Progenitor cell of endocrine pancreas (in vitro differentiated cells): ENCODE measurements at regions not wholly inside any gene's neighbourhood (a gene's known extent, or its start where the extent isn't known, plus 50 kb on each side); places are given as distances from the start of the nearest gene placed in this dataset.

Source experiments
- DNase-seq: peaks from one replicate; pipeline ENCODE4 v3.0.0; 2021; ENCODE audit warnings: low spot score; ENCODE audit not compliant: unreplicated experiment
- H3K27ac Mint-ChIP-seq: 2 replicates; pipeline ENCODE4 v1.8.0; 2021; ENCODE audit warnings: mild to moderate bottlenecking, moderate library complexity, mixed read lengths
- H3K27me3 Mint-ChIP-seq: 2 replicates; pipeline ENCODE4 v1.8.0; 2021; ENCODE audit warnings: mixed read lengths
- H3K36me3 Mint-ChIP-seq: 2 replicates; pipeline ENCODE4 v1.8.0; 2022; ENCODE audit warnings: mixed read lengths; ENCODE audit not compliant: insufficient read depth
- H3K4me1 Mint-ChIP-seq: 2 replicates; pipeline ENCODE4 v1.8.0; 2021; ENCODE audit warnings: low read depth, mixed read lengths
- H3K4me3 Mint-ChIP-seq: 2 replicates; pipeline ENCODE4 v1.8.0; 2021; ENCODE audit warnings: low read depth, mild to moderate bottlenecking, moderate library complexity, mixed read lengths
- H3K9me3 Mint-ChIP-seq: 2 replicates; pipeline ENCODE4 v1.8.0; 2021; ENCODE audit warnings: low read depth, mixed read lengths
- TF ChIP-seq, protein P1 (sequence below): fragments of 200-600 bp; sonication (generic); IDR thresholded peaks from one replicate; pipeline ENCODE4 v1.5.0; 2021; ENCODE audit warnings: antibody characterized with exemption, mild to moderate bottlenecking; ENCODE audit not compliant: unreplicated experiment

DNA sequence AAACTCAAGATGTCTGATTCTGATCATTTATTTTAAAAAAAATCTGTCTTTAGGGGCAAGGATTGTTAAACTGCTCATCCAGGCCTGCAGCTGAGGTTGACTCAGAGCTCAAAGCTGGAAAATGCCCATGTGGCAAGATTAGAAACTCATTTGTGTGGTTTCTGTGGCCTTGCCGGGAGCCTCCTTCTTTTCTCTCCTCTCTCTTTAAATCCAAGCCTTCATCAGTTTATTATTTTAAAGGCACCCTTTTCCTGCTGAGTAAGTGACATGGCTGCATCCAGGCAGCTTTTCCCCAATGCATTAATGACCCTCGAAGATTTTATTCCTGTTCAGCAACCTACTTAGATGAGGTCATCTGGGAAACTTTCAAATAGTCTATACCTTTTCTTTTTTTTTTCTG lies 221.3 kb upstream of the CDIN1 start:
- H3K27me3 Mint-ChIP-seq: no peaks in the 10 kb centered on the region
- no peaks in the 10 kb centered on the region for H3K36me3 Mint-ChIP-seq
- no peaks in the 10 kb centered on the region for H3K9me3 Mint-ChIP-seq
- H3K4me1 Mint-ChIP-seq: peaks cover 14% of the 10 kb centered on the region
- H3K4me3 Mint-ChIP-seq: no peak overlapping the region
- TF ChIP-seq, protein P1, sequence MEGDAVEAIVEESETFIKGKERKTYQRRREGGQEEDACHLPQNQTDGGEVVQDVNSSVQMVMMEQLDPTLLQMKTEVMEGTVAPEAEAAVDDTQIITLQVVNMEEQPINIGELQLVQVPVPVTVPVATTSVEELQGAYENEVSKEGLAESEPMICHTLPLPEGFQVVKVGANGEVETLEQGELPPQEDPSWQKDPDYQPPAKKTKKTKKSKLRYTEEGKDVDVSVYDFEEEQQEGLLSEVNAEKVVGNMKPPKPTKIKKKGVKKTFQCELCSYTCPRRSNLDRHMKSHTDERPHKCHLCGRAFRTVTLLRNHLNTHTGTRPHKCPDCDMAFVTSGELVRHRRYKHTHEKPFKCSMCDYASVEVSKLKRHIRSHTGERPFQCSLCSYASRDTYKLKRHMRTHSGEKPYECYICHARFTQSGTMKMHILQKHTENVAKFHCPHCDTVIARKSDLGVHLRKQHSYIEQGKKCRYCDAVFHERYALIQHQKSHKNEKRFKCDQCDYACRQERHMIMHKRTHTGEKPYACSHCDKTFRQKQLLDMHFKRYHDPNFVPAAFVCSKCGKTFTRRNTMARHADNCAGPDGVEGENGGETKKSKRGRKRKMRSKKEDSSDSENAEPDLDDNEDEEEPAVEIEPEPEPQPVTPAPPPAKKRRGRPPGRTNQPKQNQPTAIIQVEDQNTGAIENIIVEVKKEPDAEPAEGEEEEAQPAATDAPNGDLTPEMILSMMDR: no peak
- H3K27ac Mint-ChIP-seq: no peak overlapping the region
- no peak for DNase-seq

DNA sequence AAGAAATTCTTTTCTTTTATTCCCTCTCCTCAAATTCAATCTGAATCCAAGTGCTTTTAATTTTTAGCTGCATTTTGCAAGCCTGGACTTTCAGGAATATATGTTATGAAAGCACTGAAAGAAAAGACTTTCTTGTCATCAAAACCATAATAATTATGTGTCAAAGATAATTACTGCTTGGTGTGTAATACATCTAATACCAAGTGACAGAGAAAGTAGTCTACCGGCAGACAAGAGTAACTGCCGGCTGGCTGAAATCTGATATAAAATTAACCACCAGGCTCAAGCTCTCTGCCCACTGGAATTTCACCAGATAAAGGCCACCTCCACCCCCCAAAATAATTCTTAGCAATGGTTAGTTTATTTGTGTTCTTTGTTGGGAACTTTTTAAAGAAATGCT lies 220.9 kb upstream of the CDIN1 start:
- Mint-ChIP-seq H3K27ac (no peak overlapping the region), H3K4me3 (no peak overlapping the region), H3K27me3 (no peaks in the 10 kb centered on the region), H3K9me3 (no peaks in the 10 kb centered on the region), H3K4me1 (peaks cover 14% of the 10 kb centered on the region), H3K36me3 (no peaks in the 10 kb centered on the region)
- DNase-seq: no peak
- TF ChIP-seq, protein P1: no peak

DNA sequence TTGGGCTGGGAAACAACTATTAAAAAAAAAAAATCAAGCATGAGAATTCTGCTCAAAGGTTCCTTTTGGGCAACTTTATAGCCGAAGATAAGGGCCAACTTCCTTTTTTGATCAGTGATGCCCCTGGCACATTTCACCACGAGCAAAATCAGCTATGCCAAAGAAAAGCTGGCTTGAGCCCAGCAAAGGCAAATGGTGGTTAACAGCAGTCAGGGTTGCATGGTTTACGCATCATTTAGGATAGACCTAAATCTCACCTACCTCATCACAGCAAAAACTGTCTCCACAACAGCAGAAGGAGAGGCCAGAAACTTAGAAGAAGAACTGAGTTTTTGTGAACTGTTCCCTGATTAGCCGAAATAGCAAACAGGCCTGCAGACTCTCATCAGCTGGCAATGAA lies 220.1 kb upstream of the CDIN1 start:
- H3K27me3 Mint-ChIP-seq: peaks cover 2% of the 10 kb centered on the region
- no peaks in the 10 kb centered on the region for H3K36me3 Mint-ChIP-seq
- TF ChIP-seq, protein P1: no peak
- no peaks in the 10 kb centered on the region for H3K9me3 Mint-ChIP-seq
- H3K4me1 Mint-ChIP-seq: peaks cover 14% of the 10 kb centered on the region
- no peak overlapping the region for H3K27ac Mint-ChIP-seq
- DNase-seq: no peak
- H3K4me3 Mint-ChIP-seq: no peak overlapping the region

DNA sequence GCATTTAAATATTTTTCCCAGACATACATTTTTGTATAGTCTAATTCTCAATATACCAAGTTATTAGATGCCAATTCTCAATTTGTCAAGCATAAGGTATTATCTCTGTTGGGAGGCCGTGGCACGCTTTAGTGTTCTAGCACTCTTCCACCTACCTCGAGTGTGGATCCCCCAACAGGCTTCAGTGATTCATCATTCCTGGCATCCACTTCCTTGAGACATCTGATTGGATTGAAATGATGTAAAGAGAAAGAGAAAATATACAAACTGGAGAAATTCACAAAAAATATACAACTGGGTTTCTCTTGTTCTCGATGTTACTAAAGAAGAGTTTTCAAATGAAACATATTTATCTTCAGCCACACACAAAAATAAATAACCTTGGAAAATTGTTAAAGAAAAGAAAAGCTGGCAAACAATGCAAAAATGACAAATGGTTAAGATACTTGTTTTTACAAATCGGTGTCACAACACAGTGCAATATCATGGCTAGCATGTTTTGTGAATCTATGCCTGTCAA lies 218.0 kb upstream of the CDIN1 start:
- Mint-ChIP-seq H3K36me3 (no peaks in the 10 kb centered on the region), H3K27ac (peak overlapping the region; percentile 11)

DNA sequence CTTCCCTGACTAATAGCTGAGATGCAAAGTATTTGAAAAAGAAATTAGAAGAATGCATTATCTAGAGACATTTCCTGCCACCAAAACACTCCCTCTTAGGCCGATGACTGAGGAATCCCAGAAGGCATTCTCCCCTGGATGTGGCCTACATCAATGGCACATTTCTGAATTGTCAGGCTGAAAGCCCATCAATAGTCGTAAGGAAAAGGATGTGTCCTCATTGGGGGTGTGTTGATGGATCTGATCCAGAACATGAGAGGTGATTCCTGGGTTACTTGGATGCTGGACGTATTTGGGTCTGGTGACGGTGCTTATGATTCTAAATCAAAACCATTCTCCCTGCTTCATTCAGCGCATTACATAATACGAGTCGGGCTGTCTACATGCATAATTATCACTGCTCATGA lies 216.9 kb upstream of the CDIN1 start:
- Mint-ChIP-seq H3K9me3 (no peaks in the 10 kb centered on the region), H3K36me3 (no peaks in the 10 kb centered on the region), H3K27me3 (peaks cover 2% of the 10 kb centered on the region), H3K4me3 (no peak overlapping the region), H3K27ac (no peak overlapping the region), H3K4me1 (peaks cover 7% of the 10 kb centered on the region)
- no peak for DNase-seq
- TF ChIP-seq, protein P1: no peak

More for the DNA sequence above, 218.0 kb upstream of the CDIN1 start:
- no peak for DNase-seq
- H3K4me3 Mint-ChIP-seq: no peak overlapping the region
- TF ChIP-seq, protein P1: no peak
- H3K4me1 Mint-ChIP-seq: peaks cover 14% of the 10 kb centered on the region
- H3K9me3 Mint-ChIP-seq: no peaks in the 10 kb centered on the region
- peaks cover 2% of the 10 kb centered on the region for H3K27me3 Mint-ChIP-seq
